Amygdala (tissue), 56 donors: ENCODE measurements at regions not wholly inside any gene's neighbourhood (a gene's known extent, or its start where the extent isn't known, plus 50 kb on each side); places are given as distances from the start of the nearest gene placed in this dataset.

Experiments used
- DNase-seq, 56 donors: peaks; one replicate each; lab custom pipeline; 2025; lab: John Stamatoyannopoulos, UW

DNA sequence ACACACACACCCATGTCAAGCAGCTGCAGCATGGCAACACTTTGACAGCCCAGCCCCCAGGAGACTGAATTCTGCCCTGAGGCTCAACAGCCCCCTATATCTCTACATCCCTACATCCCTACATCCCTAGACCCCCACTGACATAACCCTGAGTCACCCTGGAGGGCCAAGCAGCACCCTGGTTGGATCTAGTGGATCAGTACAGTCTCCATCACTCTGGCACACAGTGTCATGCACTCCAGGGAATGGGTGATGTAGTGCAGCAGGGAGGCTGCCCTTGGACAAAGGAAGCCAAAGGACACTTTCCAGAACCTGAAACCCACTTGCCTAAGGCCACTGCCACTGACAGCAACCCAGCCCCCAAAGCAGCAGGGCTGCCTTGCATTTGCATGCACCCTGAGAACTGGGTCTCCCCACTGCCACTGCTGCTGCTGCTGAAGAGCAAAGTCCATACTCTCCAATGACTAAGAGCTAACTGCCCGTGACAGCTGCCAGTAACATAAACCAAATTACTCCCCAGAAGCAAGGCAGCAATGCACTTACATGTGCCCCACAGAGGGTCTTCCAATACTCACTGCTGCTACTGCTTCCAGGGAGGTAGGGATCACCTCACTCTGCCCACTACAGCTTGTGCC is 681.6 kb upstream of the KLHL29 start:
- no peak for DNase-seq

DNA sequence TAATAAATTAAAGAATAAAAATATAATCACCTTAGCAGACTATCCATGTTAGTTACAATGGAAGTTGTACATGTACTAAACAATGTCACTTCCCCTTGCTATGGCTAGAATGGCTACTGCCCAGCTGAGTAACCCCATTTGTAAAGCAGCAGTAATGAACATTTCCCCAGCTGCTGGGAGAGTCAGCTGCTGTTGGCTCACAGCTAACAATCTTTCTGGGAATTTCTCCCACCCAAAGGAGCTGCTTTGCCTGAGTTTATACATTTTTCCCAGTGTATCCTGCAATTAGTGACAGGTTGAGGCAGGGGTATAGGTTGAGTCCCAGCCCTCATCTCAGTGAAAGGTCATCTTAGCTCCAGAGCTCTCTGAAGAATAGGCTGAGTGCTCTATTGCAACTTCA is 665.6 kb upstream of the KLHL29 start:
- DNase-seq = no peak

DNA sequence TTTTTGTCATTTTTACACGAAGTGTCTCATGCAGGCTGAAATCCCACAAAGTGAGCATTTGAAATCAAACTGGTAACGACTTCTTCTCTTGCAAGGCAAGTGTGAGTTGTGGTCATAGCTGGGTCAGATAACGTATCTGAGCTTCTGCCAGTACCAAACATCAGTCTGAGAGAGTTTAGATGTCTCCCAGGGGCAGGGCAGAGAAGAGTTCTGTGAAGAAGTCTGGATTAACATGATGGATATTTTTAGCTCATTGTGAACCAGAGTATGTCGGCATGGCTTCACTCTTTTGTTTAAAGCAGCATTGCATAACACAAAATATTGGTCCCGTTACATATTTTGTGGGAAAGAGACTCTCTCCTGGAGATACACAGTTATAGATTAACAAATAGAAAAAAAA is 655.5 kb upstream of the KLHL29 start:
- no peak for DNase-seq

DNA sequence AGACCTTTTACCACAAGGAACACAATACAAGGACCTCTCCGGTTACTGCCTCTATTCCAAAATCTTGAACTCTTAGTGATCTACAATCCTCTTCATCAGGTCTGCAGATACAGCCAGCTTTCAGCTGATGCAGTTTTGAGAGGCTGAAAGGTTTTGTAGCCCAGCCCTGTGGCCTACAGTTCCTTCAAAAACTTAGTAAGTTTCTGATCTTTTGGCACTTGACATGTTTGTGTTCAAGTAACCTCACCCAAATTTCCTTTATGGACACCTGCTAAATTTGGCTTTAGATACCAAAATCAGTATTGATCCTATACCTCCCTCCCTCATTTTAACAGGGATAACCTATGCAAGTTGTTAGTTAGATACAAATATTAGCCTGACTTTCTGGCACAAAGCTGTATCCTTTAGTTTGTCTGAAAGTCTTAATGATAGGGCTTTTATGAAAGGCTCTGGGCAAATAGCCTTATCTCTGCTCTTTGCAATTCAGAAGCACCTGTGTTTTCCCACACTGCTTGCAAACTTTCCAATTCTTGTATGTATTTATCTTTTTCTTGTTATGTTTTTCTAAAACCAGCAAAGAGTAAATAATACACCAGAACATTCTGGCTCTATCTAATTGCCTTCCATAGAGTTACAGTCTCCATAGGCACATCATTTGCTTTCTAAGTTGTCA is 650.5 kb upstream of the KLHL29 start:
- DNase-seq = no peak

DNA sequence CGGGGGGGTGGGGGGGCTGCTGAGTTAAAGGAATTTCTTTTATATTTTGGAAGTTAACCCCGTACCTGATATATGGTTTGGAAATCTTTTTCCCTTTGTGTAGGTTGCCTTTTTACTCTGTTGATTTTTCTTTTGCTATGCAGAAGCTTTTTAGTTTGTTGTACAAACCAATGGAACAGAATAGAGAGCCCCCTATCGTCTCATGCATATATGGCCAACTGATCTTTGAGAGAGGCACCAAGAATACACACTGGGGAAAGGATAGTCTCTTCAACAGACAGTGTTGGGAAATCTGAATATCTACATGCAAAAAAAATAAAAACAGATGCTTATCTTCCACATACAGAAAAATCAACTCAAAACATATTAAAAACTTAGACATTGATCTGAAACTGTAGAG is 647.8 kb upstream of the KLHL29 start:
- no peak for DNase-seq

DNA sequence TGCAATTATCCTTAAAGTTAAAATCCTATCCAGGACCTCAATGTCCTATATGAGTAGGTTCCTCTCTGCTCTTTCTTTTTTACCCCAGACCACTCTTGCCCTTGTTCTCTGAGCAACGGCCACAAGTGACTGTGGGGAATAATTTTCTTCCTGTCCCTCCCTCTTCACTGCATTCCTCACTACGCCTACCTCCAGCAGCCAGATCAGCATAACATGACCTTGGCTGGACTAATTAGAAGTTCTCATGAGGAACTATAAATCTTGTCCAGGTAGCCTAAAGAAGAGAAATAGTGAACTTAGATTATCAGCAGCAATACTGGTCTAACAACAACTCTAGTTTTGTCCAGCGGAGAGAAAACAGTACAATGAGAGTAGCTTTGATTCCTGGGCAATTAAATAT is 643.8 kb upstream of the KLHL29 start:
- no peak for DNase-seq

DNA sequence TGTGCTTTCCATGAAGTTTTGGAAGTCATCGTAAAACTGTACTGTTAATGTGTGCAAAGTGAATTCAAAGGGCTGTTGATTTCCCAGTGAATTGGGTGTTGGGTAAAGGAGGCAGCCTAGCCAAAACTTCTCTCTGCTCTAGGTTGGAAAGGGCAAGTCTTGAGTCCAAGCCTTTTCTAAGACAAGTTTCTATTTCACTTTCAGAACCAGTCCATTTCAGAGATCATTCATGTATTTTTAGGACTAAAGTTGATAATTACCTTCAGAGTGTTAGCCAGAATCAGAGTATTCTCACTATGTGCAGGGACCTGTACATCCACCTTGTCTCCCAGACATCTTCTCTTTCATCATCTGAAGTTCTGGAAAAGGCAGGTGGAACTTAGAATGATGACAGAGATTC is 636.1 kb upstream of the KLHL29 start:
- DNase-seq = no peak

DNA sequence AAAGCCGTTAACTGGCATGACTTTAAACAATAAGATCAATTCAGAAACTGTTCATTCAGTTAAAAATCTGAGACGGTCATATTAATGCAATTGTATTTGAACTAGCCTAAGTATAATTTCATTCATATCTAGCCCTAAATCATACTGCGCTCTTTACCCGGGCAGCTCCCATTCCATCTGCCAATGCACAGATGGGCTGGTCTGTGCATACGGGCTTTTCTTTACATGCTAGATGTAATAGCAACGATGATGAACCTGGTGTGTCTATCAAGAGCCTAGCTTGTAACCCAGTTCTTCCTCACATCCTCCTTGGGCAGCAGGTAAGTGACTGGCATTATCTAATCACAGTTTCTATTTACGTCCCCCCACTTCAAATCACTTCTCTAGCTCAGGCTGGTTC is 631.5 kb upstream of the KLHL29 start:
- DNase-seq = no peak

DNA sequence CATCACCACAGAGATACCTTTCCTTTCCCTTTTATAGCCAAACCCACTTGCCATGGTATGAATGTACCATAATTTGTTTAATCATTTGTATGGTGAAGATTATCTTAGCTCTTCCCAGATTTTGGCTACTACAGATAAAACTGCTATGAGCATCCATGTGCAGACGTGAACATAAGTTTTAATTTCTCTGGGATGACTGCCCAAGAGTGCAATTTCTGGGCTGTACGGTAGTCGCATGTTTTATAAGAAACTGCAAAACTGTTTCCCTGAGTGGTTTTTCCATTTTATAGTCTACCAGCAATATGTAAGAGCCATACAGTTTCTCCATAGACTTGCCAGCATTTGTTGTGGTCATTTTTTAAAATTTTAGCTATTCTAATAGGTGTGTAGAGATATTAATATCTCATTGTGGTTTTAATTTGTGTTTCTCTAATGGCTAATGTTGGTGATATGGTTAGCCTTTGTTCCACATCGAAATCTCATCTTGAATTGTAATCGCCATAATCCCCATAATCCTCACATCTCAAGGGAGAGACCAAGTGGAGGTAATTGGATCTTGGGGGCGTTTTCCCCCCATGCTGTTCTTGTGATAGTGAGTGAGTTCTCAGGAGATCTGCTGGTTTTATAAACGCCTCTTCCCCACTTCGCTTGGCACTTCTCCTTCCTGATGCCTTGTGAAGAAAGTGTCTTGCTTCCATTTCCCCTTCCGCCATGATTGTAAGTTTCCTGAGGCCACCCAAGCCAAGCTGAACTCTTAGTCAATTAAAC is 628.5 kb upstream of the KLHL29 start:
- no peak for DNase-seq

DNA sequence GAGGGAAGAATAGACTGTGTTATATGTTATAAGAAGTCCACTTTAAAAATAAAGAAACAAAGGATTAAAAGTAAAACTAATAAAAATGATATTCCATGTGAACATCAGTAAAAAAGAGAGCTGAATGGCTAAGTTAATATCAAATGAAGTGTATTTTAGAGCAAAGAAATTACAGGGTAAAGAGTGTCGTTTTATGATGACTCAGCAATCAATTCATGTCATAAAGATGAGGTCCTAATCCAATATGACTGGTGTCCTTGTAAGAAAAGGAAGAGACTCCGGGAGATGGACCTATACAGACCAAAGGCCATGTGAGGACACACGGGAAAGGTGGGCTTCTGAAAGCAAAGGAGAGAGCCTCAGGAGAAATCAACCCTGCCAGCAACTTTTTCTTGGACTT is 615.5 kb upstream of the KLHL29 start:
- no peak for DNase-seq

DNA sequence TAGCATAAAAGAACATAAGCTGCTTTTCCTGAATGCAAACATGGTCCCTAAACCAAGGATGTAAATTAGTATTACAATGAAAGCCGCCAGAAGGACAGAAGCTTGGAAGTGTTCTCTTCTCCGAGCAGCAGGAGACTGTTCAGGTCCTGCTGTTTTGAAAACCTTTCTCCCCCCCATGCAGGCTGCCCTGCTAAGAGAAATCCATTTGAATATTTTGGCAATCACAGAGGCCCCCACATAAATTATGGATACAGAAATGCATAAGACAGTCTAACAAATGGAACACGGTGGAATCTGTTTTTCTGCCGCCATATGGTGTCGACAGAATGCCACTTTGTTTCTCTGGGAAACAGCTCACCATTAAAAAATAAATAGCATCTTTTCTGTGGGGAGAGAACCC is 600.4 kb upstream of the KLHL29 start:
- DNase-seq = peak in 4 of 56 donors; percentile 1 to 16 (median 4)

DNA sequence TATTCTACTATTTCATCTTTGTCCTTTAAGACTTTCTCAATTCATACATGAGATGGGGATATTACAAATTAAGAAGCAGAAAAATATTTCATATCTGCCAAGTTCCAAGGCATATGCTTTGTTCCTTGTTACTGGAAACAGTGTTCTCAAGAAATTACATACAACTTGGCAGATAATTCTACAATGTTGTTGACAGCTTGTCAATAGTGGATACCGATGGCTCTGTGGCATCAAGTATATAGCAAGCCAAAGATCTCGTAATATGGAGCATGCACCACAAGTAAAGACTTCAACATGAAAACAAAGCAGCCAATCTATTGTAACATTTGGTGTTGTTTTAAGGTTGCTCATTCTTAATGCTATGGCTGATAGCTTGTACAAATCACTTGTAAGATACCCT is 598.2 kb upstream of the KLHL29 start:
- no peak for DNase-seq

DNA sequence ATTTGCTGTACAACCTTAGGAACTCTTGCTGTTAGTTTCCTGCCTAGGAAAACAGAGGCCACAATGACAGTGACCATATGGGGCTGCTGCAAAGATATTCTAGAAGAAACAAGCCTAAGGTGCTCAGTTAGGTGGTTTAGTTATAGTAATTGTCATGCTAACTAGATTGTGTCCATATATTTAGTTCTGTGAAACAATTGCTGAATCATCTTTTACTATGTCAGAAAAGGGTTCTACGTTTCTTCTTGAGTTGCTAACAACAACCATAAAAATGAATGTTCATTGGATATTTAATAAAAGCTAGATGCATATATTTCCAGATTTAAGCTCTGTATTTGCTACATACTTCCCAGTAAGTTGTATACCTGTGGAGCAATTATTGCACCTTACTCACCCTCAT is 597.2 kb upstream of the KLHL29 start:
- DNase-seq = no peak

DNA sequence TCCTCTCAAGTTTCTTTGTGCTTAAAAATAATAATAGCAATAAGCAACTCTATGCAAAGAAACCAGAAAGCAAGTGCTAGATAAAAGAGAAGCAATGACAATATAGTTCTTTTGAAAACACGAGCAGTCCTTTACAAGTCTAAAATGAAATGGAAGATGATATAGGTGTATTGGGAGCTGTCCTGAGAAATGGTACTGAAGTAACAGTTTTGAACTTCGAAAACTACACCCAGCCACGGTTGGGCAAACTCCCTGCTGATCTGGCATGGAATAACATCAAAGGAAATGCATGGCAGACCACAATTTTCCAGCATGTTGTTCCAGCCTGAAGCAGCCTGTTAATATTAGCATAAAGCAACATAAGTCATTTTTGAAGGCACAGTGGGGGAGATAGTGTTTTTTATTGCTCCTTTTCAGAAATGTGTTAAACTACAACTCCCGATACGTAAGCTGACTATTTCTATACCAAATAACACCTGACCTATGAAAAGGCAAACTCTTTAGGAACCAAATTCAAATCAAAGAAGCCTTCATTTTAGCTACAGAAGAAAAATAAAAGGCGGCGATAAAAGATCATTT is 596.1 kb upstream of the KLHL29 start:
- no peak for DNase-seq

DNA sequence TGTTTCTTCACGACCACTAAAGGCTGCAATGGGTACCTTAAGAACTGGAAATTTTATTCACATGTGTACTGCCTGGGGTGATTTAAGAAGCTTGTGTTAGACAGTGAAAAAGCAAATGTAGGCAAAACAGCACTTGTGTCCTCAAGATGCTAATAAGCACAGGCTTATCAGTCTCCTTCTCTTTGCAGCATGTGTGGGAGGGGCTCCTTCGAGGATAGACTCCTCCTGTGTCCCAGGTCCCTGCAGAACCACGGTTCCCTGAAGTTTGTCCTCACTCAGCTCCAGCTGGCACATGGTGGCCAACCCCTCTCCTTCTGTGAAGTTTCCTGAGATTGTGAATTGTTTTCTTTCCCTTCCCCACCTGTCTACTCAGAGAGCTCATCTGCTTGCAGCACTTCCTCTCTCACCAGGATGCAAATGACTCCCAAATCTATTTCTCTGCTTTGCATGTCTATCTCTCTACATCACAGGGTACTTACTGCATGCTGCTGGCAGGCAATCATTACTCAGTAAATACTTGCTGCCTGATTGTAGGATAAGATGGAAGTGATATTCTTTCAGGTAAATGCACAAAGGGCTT is 589.6 kb upstream of the KLHL29 start:
- no peak for DNase-seq

DNA sequence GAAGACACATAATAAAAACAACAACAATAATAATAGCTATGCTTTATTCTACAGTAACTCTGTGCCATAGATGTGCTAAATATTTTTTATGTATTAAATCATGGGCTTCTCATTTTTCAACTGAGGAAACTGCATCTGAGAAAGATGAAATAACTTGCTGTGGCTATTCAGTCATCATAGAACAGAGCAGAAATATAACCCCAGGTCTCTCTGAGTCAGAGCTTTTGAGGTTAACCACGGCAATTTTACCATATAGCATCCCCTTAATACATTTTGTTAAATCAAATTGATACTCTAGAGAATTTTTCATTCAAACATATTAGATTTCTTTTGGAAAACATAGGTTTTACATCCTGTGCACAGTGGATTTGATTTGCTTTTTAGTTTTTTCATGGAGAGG is 586.6 kb upstream of the KLHL29 start:
- no peak for DNase-seq

DNA sequence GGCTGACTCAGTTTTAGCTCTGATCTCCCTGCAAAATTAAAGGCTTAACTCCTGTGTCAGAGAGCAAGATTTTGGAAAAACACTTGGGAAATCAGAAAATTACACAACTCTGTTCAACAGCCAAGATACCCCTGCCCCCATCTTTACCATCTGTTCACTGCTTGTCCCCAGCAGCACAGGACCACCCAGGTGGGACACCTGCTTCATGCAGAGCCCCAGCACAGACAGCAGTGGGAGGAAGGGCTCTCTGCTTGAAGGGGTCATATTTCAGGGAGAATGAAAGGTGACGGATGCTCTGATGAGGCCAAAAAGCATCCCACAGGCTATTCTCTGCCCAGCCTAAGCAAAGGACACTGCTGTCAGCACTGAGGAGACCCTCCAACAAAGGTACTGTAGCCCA is 584.6 kb upstream of the KLHL29 start:
- DNase-seq = no peak

DNA sequence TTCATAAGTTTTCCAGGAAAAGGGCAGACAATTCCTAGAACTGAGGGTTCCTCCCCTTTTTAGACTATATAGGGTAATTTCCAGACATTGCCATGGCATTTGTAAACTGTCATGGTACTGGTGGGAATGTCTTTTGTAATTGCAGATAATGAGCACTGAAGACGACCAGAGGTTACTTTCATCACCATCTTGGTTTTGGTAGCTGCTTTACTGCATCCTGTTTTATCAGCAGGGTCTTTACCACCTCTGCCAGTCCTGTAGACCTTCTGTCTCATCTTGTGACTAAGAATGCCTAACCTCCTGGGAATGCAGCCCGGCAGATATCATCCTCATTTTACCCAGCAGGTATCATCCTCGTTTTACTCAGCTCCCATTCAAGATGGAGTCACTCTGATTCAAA is 583.9 kb upstream of the KLHL29 start:
- no peak for DNase-seq

DNA sequence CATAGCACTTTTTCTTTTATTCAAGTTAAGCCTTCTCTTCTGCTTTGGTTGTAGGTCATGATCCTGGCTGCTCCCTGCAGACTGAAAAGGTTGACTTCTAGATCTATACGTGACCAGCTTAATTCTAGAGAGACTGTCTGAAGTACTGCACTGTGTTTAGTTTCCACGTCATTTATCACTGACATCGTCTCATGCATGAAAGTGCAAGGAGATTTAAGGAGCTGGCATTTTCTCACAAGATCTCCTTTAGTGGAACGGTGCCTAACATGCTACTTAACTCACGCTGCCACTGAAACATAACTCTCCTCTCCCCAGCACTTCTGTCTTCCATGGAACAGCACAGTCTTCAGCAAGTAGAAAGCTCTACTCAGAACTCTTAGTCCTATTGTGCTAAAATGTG is 583.0 kb upstream of the KLHL29 start:
- DNase-seq = no peak

DNA sequence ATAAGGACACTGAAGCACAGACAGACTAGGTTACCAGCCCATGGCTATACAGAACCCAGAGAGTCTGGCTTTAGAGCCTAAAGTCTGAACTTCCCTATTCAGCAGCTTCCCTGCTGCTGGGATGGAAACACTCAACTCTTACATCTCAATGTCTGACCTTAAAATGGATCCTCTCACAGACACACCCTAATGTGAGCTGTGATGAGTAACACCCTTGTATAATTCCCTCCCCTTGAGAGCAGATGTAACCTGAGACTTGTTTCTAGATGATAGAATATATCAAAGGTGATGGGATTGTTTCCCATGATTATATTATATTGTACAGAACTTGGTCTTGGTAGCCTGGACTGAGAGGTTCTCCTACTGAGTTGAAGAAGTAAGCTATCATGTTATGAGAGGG is 577.1 kb upstream of the KLHL29 start:
- no peak for DNase-seq

DNA sequence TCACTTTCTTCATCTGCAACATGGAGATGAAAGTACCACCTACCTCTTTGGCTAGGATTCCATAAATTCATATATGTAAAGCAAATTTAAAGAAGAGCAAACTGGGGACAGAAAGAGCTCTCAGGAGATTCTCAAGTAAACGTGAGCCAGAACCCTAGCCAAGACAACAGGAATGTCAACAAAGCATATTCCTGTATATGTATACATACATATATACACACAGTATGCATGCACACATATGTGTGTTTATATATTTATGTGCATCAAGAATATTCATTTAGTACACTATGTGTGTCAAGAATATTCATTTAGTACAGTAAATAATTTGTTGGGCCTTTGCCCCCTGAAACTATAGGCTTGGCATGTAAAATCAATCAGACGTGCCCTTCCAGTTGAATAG is 574.4 kb upstream of the KLHL29 start:
- DNase-seq = no peak
